Choroid plexus epithelial cell (primary cell): ENCODE measurements at regions not wholly inside any gene's neighbourhood (a gene's known extent, or its start where the extent isn't known, plus 50 kb on each side); places are given as distances from the start of the nearest gene placed in this dataset.

Experiments used
- DNase-seq: peaks from one replicate; pipeline ENCODE4 v3.0.0-alpha.2; 2010; ENCODE audit warnings: low read depth
- H3K4me3 ChIP-seq: 2 replicates; pipeline ENCODE4 v1.5.1; 2011; ENCODE audit warnings: low read depth, mild to moderate bottlenecking, control low read depth, low read length, moderate library complexity
- TF ChIP-seq, protein P1 (sequence below): conservative IDR thresholded peaks from 2 replicates; pipeline ENCODE4 v1.5.1; 2011; ENCODE audit warnings: low read depth, mild to moderate bottlenecking, control low read depth, inconsistent platforms, low read length, moderate library complexity

DNA sequence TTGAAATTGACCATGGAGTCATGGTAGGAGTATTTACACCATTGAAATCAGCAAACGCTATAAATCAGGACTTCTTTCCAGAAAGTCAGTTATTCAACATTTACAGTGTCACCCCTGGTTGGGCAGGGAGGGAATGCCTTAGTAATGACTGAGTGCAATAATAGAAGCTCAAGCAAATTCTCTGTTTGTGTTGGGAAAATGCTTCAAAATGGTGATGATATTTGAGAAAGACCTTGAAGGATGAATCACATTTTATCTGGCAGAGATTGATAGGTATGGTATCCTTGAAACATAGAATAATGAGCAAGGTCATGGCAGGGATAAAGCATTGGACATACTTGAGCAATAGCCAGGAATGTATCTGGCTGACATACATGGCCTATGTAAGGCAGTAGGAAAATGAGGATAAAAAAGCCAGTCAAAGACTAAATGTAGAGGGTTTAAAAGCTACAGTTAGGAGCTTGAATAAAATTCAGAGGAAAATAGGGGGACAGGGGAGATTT, 248.7 kb downstream of the FMR1NB start:
- TF ChIP-seq, protein P1, sequence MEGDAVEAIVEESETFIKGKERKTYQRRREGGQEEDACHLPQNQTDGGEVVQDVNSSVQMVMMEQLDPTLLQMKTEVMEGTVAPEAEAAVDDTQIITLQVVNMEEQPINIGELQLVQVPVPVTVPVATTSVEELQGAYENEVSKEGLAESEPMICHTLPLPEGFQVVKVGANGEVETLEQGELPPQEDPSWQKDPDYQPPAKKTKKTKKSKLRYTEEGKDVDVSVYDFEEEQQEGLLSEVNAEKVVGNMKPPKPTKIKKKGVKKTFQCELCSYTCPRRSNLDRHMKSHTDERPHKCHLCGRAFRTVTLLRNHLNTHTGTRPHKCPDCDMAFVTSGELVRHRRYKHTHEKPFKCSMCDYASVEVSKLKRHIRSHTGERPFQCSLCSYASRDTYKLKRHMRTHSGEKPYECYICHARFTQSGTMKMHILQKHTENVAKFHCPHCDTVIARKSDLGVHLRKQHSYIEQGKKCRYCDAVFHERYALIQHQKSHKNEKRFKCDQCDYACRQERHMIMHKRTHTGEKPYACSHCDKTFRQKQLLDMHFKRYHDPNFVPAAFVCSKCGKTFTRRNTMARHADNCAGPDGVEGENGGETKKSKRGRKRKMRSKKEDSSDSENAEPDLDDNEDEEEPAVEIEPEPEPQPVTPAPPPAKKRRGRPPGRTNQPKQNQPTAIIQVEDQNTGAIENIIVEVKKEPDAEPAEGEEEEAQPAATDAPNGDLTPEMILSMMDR = no peak
- no peak overlapping the region for H3K4me3 ChIP-seq
- DNase-seq = no peak

DNA sequence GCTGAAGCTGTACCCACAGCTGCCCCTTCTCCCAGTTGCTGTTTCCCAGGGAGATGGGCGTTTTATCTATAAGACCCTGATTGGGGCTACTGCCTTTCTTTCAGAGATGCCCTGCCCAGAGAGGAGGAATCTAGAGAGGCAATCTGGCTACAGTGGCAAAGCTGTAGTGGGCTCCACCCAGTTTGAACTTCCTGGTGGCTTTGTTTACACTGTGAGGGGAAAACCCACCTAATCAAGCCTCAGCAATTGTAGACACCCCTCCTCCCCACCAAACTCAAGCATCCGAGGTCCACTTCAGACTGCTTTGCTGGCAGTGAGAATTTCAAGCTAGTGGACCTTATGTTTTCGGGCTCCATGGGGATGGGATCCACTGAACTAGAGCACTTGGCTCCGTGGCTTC, 240.4 kb upstream of the AFF2 start:
- TF ChIP-seq, protein P1 = no peak
- no peak for DNase-seq
- H3K4me3 ChIP-seq = no peak overlapping the region

DNA sequence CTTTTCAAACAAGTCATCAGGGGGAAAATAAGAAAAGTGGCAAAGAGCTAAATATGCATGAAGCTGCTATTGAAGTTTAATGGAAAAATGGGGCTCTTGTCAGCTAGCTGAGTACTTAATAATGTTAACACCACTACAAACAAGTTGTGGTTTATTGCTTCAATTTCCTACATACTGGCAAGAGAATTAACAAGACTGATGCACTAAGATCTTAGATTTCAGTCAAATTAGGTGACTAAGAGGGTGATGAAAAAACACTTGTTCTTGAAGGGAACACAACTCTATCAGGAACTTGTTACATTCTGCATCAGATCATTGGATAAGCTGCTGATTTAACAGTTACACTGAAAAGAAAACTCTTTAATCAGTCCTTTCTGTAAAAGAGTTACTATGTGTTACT, 234.6 kb upstream of the AFF2 start:
- H3K4me3 ChIP-seq = no peak overlapping the region
- DNase-seq = no peak
- TF ChIP-seq, protein P1 = no peak

GRCh38 chrX:148268673-148269072, 231.7 kb upstream of the AFF2 start:
- H3K4me3 ChIP-seq = no peak overlapping the region
- no peak for DNase-seq
- TF ChIP-seq, protein P1 = no peak

- no peak for DNase-seq
- TF ChIP-seq, protein P1 = no peak
- H3K4me3 ChIP-seq = no peak overlapping the region
These were observed 230.9 kb upstream of the AFF2 start for GRCh38 chrX:148269513-148269912.

- TF ChIP-seq, protein P1 = no peak
- no peak overlapping the region for H3K4me3 ChIP-seq
- DNase-seq = no peak
These were observed 229.9 kb upstream of the AFF2 start for GRCh38 chrX:148270499-148270898.

- DNase-seq = no peak
- TF ChIP-seq, protein P1 = no peak
- no peak overlapping the region for H3K4me3 ChIP-seq
These were observed 229.2 kb upstream of the AFF2 start for GRCh38 chrX:148271263-148271662.
